ENCODE measurements at regions not wholly inside any gene's neighbourhood (a gene's known extent, or its start where the extent isn't known, plus 50 kb on each side); places are given as distances from the start of the nearest gene placed in this dataset.

DNA sequence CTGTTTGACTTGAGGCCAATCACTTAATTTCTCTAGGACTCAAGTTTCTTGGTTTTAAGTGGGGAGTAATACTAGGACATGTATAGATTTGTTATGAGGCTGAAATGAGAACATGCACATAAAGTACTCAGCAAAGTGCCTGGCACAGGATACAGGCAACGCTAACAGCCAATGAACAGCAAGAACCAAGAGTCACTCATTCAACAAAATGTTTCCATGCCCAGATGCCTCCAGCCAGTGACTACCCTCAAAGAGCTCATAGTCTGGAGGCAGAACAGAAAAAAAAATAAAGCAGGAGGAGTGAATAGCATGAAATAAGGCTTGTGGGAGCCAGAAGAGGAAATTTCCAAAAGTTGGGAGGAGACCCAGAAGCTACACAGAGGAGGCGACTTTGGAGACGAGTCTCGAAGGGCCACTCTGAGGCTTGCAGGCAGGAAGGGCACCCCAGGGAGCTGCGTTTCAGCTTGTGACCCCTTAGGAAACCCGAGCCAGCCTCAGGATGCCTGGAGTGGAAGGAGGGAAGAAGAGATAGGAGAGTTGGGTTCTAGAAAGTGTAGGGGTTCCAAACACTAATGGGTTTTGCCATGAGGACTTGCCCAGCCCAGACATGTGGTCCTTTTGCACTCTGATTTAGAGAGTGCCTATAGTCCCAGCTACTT, 70.0 kb downstream of the CXCL12 start:
- Histone ChIP-seq H3K9me3 (ENCODE audit: control insufficient read depth in 1 of 2, insufficient read depth in 1 of 2, low read length in 2 of 2) (peaks cover 0 to 4% of the 10 kb centered on the region in 2 experiments), H3K27me3 (ENCODE audit: control insufficient read depth in 1 of 2, insufficient read depth in 2 of 2, low read length in 2 of 2) (no peaks in the 10 kb centered on the region), H3K36me3 (ENCODE audit: insufficient read depth, low read length) (no peaks in the 10 kb centered on the region), H3K4me3 (ENCODE audit: low read length) (no peak overlapping the region), H3K27ac (ENCODE audit: low read depth in 1 of 2, low read length in 2 of 2) (no peak overlapping the region), H3K4me1 (ENCODE audit: insufficient read depth, low read length) (peaks cover 14% of the 10 kb centered on the region)
- POLR2A ChIA-PET = no interaction called here
- Mint-ChIP-seq H3K4me3 (no peak overlapping the region), H3K9me3 (no peaks in the 10 kb centered on the region), H3K27me3 (peaks cover 27% of the 10 kb centered on the region), H3K4me1 (ENCODE audit: low read depth) (peaks cover 6% of the 10 kb centered on the region), H3K27ac (no peak overlapping the region), H3K36me3 (ENCODE audit: low read depth) (no peaks in the 10 kb centered on the region)
- intact Hi-C loops (cut with DNase I, micrococcal nuclease) = loop anchor here in 1 of 2 experiments (5.0 kb wide), 1 partner anchor 623 kb away; no protein-coding TSS in a partner anchor
- CTCF ChIA-PET = no interaction called here
- DNase-seq = no peak
- TF ChIP-seq, protein P1, sequence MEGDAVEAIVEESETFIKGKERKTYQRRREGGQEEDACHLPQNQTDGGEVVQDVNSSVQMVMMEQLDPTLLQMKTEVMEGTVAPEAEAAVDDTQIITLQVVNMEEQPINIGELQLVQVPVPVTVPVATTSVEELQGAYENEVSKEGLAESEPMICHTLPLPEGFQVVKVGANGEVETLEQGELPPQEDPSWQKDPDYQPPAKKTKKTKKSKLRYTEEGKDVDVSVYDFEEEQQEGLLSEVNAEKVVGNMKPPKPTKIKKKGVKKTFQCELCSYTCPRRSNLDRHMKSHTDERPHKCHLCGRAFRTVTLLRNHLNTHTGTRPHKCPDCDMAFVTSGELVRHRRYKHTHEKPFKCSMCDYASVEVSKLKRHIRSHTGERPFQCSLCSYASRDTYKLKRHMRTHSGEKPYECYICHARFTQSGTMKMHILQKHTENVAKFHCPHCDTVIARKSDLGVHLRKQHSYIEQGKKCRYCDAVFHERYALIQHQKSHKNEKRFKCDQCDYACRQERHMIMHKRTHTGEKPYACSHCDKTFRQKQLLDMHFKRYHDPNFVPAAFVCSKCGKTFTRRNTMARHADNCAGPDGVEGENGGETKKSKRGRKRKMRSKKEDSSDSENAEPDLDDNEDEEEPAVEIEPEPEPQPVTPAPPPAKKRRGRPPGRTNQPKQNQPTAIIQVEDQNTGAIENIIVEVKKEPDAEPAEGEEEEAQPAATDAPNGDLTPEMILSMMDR (IDR thresholded peaks at IDR 0.05) = no peak
- ATAC-seq (ENCODE audit: poor library complexity) = no peak

DNA sequence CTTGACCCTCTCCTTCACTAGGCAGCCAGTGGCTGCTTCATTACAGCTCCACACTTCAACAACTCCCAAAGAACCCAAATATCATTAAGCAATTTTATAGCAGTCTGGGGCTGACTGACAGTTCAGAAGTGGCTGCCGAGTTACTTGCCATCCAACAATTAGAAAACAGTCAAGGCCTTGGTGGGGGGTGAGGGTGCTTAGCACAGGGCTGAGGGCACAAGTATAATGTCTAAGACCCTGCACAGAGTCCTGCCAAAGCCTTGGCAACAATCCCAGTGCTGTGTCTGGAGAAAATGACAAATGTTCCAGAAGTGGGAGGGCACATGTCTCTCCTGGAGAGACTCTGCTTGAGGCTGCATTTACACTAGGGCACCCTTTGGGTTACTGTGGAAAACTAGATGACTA, 71.1 kb downstream of the CXCL12 start:
- DNase-seq = no peak
- H3K27me3 ChIP-seq (ENCODE audit: control insufficient read depth in 1 of 2, insufficient read depth in 2 of 2, low read length in 2 of 2) = no peaks in the 10 kb centered on the region
- H3K36me3 ChIP-seq (ENCODE audit: insufficient read depth, low read length) = no peaks in the 10 kb centered on the region
- no peak for ATAC-seq (ENCODE audit: poor library complexity)
- TF ChIP-seq, protein P1 (IDR thresholded peaks at IDR 0.05) = no peak
- intact Hi-C loops (cut with DNase I, micrococcal nuclease) = loop anchor here in 1 of 2 experiments (5.0 kb wide), 1 partner anchor 621 kb away; no protein-coding TSS in a partner anchor
- ChIA-PET CTCF (no interaction called here), POLR2A (no interaction called here)
- H3K4me3 ChIP-seq (ENCODE audit: low read length) = no peak overlapping the region
- Mint-ChIP-seq H3K9me3 (no peaks in the 10 kb centered on the region), H3K27ac (no peak overlapping the region), H3K4me3 (no peak overlapping the region), H3K27me3 (peaks cover 20% of the 10 kb centered on the region), H3K36me3 (ENCODE audit: low read depth) (no peaks in the 10 kb centered on the region), H3K4me1 (ENCODE audit: low read depth) (peaks cover 6% of the 10 kb centered on the region)
- H3K4me1 ChIP-seq (ENCODE audit: insufficient read depth, low read length) = peaks cover 14% of the 10 kb centered on the region
- H3K27ac ChIP-seq (ENCODE audit: low read depth in 1 of 2, low read length in 2 of 2) = no peak overlapping the region
- peaks cover 0 to 10% of the 10 kb centered on the region in 2 experiments for H3K9me3 ChIP-seq (ENCODE audit: control insufficient read depth in 1 of 2, insufficient read depth in 1 of 2, low read length in 2 of 2)

GRCh38 chr10:44312401-44312800, 72.5 kb downstream of the CXCL12 start:
- CTCF ChIA-PET = no interaction called here
- Histone ChIP-seq H3K27me3 (ENCODE audit: control insufficient read depth in 1 of 2, insufficient read depth in 2 of 2, low read length in 2 of 2) (no peaks in the 10 kb centered on the region), H3K36me3 (ENCODE audit: insufficient read depth, low read length) (no peaks in the 10 kb centered on the region), H3K4me3 (ENCODE audit: low read length) (no peak overlapping the region), H3K4me1 (ENCODE audit: insufficient read depth, low read length) (peaks cover 14% of the 10 kb centered on the region), H3K9me3 (ENCODE audit: control insufficient read depth in 1 of 2, insufficient read depth in 1 of 2, low read length in 2 of 2) (peaks cover 0 to 14% of the 10 kb centered on the region in 2 experiments), H3K27ac (ENCODE audit: low read depth in 1 of 2, low read length in 2 of 2) (no peak overlapping the region)
- Mint-ChIP-seq H3K4me3 (peak overlapping the region; percentile 9), H3K9me3 (no peaks in the 10 kb centered on the region), H3K27me3 (peaks cover 18% of the 10 kb centered on the region), H3K4me1 (ENCODE audit: low read depth) (peaks cover 6% of the 10 kb centered on the region), H3K36me3 (ENCODE audit: low read depth) (no peaks in the 10 kb centered on the region), H3K27ac (no peak overlapping the region)
- TF ChIP-seq, protein P1 (IDR thresholded peaks at IDR 0.05) = no peak
- intact Hi-C loops (cut with DNase I, micrococcal nuclease) = loop anchor here in 1 of 2 experiments (5.0 kb wide), 1 partner anchor 620 kb away; no protein-coding TSS in a partner anchor
- ATAC-seq (ENCODE audit: poor library complexity) (no peak), DNase-seq (no peak)
- POLR2A ChIA-PET = no interaction called here

Data from CD4-positive, alpha-beta T cell (primary cell).